Liver (tissue), 7 donors: ENCODE measurements at regions not wholly inside any gene's neighbourhood (a gene's known extent, or its start where the extent isn't known, plus 50 kb on each side); places are given as distances from the start of the nearest gene placed in this dataset.

Source experiments
- DNase-seq: peaks from one replicate; pipeline ENCODE4 v3.0.0-alpha.2; 2017; ENCODE audit warnings: low spot score
- H3K27ac ChIP-seq, 2 donors: one replicate each; pipeline ENCODE4 v1.7.0; 2013; ENCODE audit warnings: inconsistent platforms in 2 of 2, low read length in 2 of 2, control low read depth in 1 of 2, low read depth in 1 of 2, mild to moderate bottlenecking in 1 of 2
- H3K27me3 ChIP-seq, 4 donors: one replicate each; pipeline versions ENCODE4 v1.6.1 to v1.7.0; 2013; ENCODE audit warnings: low read length in 3 of 4, inconsistent platforms in 1 of 4, mild to moderate bottlenecking in 1 of 4, moderate library complexity in 1 of 4; ENCODE audit not compliant: control insufficient read depth in 4 of 4, insufficient read depth in 4 of 4
- H3K36me3 ChIP-seq, 4 donors: one replicate each; pipeline versions ENCODE4 v1.6.1 to v1.7.0; 2013; ENCODE audit warnings: low read length in 3 of 4, mild to moderate bottlenecking in 3 of 4, low read depth in 1 of 4, moderate library complexity in 1 of 4; ENCODE audit not compliant: control insufficient read depth in 4 of 4, insufficient read depth in 3 of 4
- H3K4me1 ChIP-seq, 4 donors: one replicate each; pipeline versions ENCODE4 v1.6.1 to v1.7.0; 2013; ENCODE audit warnings: low read length in 3 of 4, mild to moderate bottlenecking in 3 of 4, moderate library complexity in 1 of 4; ENCODE audit not compliant: control insufficient read depth in 4 of 4, insufficient read depth in 4 of 4
- H3K4me3 ChIP-seq, 3 donors: one replicate each; pipeline versions ENCODE4 v1.6.1 to v1.7.0; 2013; ENCODE audit warnings: low read length in 3 of 3, control low read depth in 1 of 3, low read depth in 1 of 3, mild to moderate bottlenecking in 1 of 3
- H3K9ac ChIP-seq, 2 donors: one replicate each; pipeline ENCODE4 v1.7.0; 2013; ENCODE audit warnings: low read length in 2 of 2, mild to moderate bottlenecking in 2 of 2, moderate library complexity in 2 of 2, control low read depth in 1 of 2, low read depth in 1 of 2
- H3K9me3 ChIP-seq, 4 donors: one replicate each; pipeline versions ENCODE4 v1.6.1 to v1.7.0; 2013; ENCODE audit warnings: low read length in 3 of 4; ENCODE audit not compliant: control insufficient read depth in 4 of 4
- EGR1 ChIP-seq, 2 donors: IDR thresholded peaks; 2 replicates each; pipeline ENCODE4 v1.6.1; 2016 to 2018; ENCODE audit warnings: antibody characterized with exemption in 2 of 2, low read depth in 2 of 2
- FOXA1 ChIP-seq: IDR thresholded peaks from 2 replicates; pipeline ENCODE4 v1.6.1; 2016; ENCODE audit warnings: antibody characterized with exemption
- FOXA2 ChIP-seq: IDR thresholded peaks from 2 replicates; pipeline ENCODE4 v1.6.1; 2016; ENCODE audit warnings: antibody characterized with exemption
- GABPA ChIP-seq, 2 donors: IDR thresholded peaks in 1 of 2; conservative IDR thresholded peaks in 1 of 2; 2 replicates each; pipeline ENCODE4 v1.6.1; 2016; ENCODE audit warnings: antibody characterized with exemption in 2 of 2, mild to moderate bottlenecking in 1 of 2, moderate library complexity in 1 of 2
- HNF4A ChIP-seq, 2 donors: conservative IDR thresholded peaks; 2 replicates each; pipeline ENCODE4 v1.6.1; 2016; ENCODE audit warnings: antibody characterized with exemption in 2 of 2, mild to moderate bottlenecking in 2 of 2
- HNF4G ChIP-seq: IDR thresholded peaks from 2 replicates; pipeline ENCODE4 v1.6.1; 2016; ENCODE audit warnings: antibody characterized with exemption
- JUND ChIP-seq, 2 donors: IDR thresholded peaks; 2 replicates each; pipeline ENCODE4 v1.6.1; 2016; ENCODE audit warnings: antibody characterized with exemption in 2 of 2
- NR2F2 ChIP-seq: IDR thresholded peaks from 2 replicates; pipeline ENCODE4 v1.6.1; 2016; ENCODE audit warnings: antibody characterized with exemption
- RAD21 ChIP-seq, 2 donors: IDR thresholded peaks; 2 replicates each; pipeline ENCODE4 v1.6.1; 2016; ENCODE audit warnings: antibody characterized with exemption in 2 of 2, mild to moderate bottlenecking in 2 of 2
- REST ChIP-seq: IDR thresholded peaks from 2 replicates; pipeline ENCODE4 v1.6.1; 2016; ENCODE audit warnings: antibody characterized with exemption, mild to moderate bottlenecking
- RXRA ChIP-seq, 2 donors: IDR thresholded peaks; 2 replicates each; pipeline ENCODE4 v1.6.1; 2017 to 2018; ENCODE audit warnings: antibody characterized with exemption in 2 of 2, mild to moderate bottlenecking in 1 of 2
- SP1 ChIP-seq: IDR thresholded peaks from 2 replicates; pipeline ENCODE4 v1.6.1; 2018; ENCODE audit warnings: antibody characterized with exemption, mild to moderate bottlenecking
- TAF1 ChIP-seq: conservative IDR thresholded peaks from 2 replicates; pipeline ENCODE4 v1.6.1; 2016; ENCODE audit warnings: antibody characterized with exemption, mild to moderate bottlenecking
- YY1 ChIP-seq: IDR thresholded peaks from 2 replicates; pipeline ENCODE4 v1.6.1; 2016; ENCODE audit warnings: antibody characterized with exemption, mild to moderate bottlenecking
- ZBTB33 ChIP-seq: IDR thresholded peaks from 2 replicates; pipeline ENCODE4 v1.6.1; 2016; ENCODE audit warnings: antibody characterized with exemption
- WGBS: extraction: QIAGEN DNeasy Blood & Tissue Kit; methylation state at CpG from one replicate; pipeline ENCODE4 v1.1.7; 2013; 5-methylcytosine and 5-hydroxymethylcytosine counted together
- TF ChIP-seq, protein P1 (sequence below): IDR thresholded peaks from 2 replicates; pipeline ENCODE4 v1.6.1; 2016; ENCODE audit warnings: antibody characterized with exemption
- TF ChIP-seq, protein P2 (sequence below): IDR thresholded peaks from 2 replicates; pipeline ENCODE4 v1.6.1; 2016; ENCODE audit warnings: antibody characterized with exemption
- donor health status: healthy.
- donor health status: healthy.
- donor health status: healthy.
- donor health status: healthy.

DNA sequence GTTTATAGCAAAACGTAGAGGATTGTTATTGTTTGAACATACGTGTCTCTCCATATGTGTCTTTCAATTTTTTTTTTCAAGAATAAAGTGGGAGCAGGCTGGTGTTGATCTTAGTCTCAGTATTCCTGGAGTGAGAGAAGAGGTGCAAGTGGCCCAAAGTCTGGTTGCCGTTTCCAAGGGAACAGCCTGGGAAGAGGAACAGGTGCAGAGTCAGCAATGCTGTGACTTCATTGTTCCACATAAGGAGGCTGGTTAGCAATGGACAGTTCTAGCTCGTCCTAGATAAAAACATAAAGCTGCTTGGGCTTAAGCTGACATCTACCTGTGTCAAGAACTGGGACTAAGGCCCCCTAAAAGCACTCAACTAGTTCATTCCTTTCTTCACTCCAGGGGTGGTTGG lies 626.6 kb upstream of the TPK1 start:
- 77% methylated on average over 4 of the region's 4 CpGs for WGBS
- Histone ChIP-seq H3K36me3 (no peaks in the 10 kb centered on the region), H3K4me3 (no peak overlapping the region), H3K4me1 (no peaks in the 10 kb centered on the region), H3K27me3 (no peaks in the 10 kb centered on the region), H3K9me3 (peaks cover 0 to 5% (median 1%) of the 10 kb centered on the region in 4 donors), H3K27ac (no peak overlapping the region), H3K9ac (no peak overlapping the region)
- TF ChIP-seq HNF4G: no peak
- no peak for TF ChIP-seq REST
- no peak for TF ChIP-seq TAF1
- TF ChIP-seq SP1: no peak
- no peak for TF ChIP-seq GABPA (IDR thresholded peaks at IDR 0.05 in 1 of 2, conservative IDR thresholded peaks at IDR 0.05 in 1 of 2)
- TF ChIP-seq RAD21 (IDR thresholded peaks at IDR 0.05): no peak
- no peak for TF ChIP-seq HNF4A (conservative IDR thresholded peaks at IDR 0.05)
- no peak for TF ChIP-seq ZBTB33
- TF ChIP-seq JUND (IDR thresholded peaks at IDR 0.05): no peak
- no peak for DNase-seq

DNA sequence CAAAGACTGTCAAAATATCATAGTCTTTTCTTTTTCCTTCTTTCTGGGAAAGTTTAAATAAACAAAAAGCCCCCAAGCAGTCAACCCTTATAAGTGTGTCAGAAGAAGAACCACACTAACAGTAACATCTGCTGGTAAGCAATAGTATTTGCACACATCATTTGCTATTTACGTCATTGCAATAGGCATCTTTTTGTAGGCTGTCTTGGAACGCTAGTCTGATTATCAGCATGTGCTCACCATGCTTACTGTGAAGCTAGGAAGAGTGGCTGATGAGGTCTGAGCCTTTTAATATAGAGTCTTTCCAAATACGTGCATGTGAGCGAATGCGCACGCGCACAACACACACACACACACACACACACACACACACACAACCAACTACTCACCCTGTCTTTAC lies 599.0 kb upstream of the TPK1 start:
- Histone ChIP-seq H3K36me3 (no peaks in the 10 kb centered on the region), H3K4me1 (no peaks in the 10 kb centered on the region), H3K27me3 (no peaks in the 10 kb centered on the region), H3K9me3 (no peaks in the 10 kb centered on the region), H3K4me3 (no peak overlapping the region), H3K27ac (no peak overlapping the region), H3K9ac (no peak overlapping the region)
- 89% methylated on average over 7 of the region's 7 CpGs for WGBS
- no peak for TF ChIP-seq NR2F2
- TF ChIP-seq, protein P1, sequence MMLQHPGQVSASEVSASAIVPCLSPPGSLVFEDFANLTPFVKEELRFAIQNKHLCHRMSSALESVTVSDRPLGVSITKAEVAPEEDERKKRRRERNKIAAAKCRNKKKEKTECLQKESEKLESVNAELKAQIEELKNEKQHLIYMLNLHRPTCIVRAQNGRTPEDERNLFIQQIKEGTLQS: no peak
- no peak for TF ChIP-seq GABPA (IDR thresholded peaks at IDR 0.05 in 1 of 2, conservative IDR thresholded peaks at IDR 0.05 in 1 of 2)
- no peak for TF ChIP-seq SP1
- TF ChIP-seq HNF4A (conservative IDR thresholded peaks at IDR 0.05): no peak
- no peak for TF ChIP-seq FOXA2
- TF ChIP-seq FOXA1: no peak
- TF ChIP-seq EGR1 (IDR thresholded peaks at IDR 0.05; ENCODE audit: low read depth in 2 of 2): no peak
- no peak for TF ChIP-seq JUND (IDR thresholded peaks at IDR 0.05)
- TF ChIP-seq REST: no peak
- no peak for TF ChIP-seq ZBTB33
- TF ChIP-seq, protein P2, sequence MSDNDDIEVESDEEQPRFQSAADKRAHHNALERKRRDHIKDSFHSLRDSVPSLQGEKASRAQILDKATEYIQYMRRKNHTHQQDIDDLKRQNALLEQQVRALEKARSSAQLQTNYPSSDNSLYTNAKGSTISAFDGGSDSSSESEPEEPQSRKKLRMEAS: no peak
- TF ChIP-seq HNF4G: no peak
- no peak for TF ChIP-seq RXRA (IDR thresholded peaks at IDR 0.05)
- TF ChIP-seq TAF1: no peak
- no peak for TF ChIP-seq YY1
- no peak for DNase-seq
